ENCODE measurements at regions not wholly inside any gene's neighbourhood (a gene's known extent, or its start where the extent isn't known, plus 50 kb on each side); places are given as distances from the start of the nearest gene placed in this dataset.

DNA sequence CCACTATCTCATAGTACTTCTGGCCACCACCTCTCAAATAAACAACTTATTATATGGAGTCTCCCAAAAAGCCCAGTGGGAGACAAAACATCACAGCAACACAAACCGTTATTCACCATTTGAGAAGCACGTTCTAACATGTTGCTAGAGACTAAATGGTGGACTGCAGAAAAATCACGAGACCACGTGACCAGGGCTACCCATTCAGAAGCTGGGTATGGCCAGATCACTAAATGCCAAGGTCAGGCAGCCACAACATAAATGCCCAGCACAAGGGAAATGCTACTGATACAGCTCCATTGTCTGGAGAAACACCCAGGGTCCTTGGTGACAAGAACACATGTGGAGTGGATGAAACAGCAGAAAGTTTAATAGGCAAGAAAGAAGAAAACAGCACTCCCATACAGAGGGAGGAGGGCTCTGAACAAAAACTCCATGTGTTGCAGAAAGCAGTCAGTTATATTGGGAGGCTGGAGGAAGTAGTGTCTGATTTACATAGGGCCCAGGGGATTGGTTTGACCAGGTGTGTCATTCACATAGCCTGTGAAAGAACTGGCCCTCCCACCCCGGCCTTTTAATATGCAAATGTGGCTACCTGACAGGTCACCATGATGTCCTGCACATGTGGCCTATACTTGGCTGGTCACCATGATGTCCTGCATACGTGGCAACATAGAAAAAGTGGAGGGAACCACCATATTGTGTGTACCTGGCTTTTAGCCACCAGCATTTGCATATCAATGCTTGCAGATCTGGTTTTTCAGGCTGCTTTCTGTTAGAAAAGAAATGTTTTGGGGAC, 97.2 kb downstream of the TRIM36 start:
- DNase-seq, result no peak

DNA sequence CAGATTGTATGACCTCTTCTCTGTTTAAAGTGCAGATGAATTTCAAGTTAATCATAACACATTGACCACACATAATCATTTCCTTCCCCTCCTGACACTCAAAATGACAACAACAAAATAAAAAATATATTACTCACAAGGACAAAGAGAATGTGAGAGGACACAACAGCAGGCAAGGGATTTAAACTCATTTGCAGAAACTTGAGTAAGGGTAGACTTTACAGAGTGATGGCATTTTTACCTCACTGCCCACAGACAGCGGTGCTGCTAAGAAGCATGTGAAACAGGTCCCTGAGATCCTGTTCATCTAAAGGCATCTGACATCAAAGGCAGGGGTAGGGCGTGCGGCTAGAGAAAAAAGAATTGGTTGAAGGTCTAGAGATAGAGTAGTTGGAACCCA, 99.0 kb downstream of the TRIM36 start:
- no peak for DNase-seq

DNA sequence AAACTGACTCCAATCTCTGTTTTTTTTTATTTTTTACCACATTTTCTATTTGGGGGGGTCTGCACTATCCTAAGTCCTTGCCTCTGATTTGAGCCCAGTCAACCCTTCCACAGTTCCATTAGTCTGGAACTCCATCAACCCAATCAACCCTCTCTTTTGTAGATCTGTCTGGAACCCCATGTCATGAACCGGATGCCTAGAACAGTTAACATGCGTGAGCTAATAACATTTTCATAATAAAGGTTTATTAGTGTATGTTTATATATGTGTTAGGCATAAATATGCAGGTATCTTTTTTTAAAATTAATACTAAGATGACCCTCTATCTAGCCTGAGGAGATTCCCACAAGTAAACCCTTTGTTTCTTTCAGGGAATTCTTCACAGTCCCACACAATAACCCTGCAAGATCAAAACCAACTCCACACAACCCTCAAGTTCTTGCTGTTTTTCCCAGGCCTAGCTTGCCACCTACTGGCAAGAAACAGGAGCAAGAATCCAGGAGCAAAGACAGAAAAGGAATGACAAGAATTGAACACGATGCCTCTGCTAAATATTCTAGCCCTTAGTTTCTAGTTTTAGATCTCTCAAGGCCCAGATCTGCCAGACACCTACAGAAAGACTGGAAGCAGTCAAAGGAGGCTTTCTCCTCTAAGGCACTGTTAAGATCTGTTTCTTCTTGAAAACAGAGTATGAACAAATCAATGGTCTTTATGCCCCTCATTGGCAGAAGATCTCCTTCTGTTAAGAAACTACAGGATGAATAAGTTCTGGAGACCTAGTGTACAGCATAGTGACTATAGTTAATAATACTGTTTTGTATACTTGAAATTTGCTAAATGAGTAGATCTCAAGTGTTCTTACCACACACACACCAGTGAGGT, 100.4 kb downstream of the TRIM36 start:
- DNase-seq, result peak; percentile 29

DNA sequence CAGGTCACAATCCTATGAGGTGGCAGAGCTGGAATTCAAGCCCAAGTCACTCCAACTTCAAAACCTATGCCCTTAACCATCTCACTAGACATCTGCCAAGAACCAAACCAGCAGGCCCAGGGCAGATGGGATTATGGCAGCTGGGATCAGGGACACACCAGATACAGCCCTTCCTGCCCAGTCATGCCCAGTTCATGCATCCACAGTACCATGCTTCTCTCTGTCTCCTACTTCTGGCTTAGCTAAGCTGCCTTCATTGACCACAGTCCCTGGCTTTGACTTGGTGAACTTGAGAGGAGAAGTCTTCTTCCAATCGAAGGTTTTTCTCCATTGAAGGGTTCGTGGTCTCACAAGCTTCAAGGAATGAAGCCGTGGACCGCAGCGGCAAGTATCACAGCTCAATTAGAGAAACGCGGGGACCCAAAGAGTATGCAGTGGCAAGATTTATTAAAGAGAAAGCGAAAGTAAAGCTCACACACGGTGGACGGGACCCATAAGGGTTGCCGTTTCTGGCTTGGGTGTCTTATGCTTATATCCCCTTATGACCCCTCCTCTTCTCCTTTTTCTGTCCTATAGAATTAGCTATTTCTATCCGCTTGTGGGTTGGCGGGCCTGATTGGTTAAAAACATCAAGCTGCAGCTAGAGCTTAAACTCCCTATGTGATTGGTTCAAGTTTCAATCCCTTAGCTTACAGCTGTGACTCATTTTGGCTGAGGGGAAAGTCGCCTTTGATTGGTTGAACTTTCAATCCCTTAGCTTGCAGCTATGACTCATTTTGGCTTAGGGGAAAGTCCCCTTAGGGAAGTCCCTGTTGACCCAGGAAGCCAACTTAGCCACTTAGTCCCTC, 101.2 kb downstream of the TRIM36 start:
- DNase-seq, result peak; percentile 74

DNA sequence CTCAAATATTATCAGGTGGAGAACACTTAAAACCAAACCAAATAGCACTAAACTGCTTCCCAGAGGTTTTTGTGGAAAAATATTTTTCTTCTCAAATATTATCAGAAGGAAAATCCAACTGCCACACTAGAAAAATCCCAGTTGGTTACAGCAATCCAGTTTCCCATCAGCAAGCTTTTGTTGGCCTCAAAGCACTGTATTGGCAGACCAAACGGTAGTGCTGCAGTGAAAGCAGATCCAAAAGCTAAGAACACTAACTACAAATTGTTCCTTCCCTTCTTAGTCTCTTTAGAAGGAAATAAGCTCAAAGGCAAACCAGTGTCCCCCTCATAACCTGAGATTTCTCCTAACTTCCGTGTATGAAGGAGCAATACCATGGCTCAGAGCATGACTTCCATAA, 105.3 kb downstream of the TRIM36 start:
- DNase-seq, result no peak

DNA sequence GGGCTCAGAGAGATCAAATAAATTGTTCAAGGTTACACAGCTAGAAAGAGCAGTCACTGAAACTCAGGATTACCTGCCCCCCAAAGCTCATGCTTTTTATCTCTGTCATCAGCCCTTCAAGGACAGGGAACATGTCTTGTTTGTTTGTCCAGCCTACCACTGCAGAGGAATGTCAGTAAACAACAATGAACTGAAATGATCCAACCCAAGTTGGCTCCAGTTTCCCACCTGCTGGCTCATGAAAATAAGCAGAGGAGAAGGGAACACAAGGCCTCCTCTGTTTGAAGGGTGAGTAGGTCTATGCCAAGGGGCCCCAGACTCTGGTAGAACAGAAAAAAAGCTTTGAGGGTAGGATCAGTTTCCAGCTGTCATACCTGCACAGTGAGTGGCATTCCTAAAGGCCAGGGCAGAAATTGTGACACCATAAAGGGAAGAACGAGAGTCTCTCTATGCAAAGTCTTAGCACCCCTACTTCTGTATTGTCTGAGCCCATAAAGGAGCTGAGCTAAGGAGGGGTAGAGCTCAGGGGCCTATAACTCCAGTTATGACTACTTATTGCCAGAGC, 115.2 kb downstream of the TRIM36 start:
- no peak for DNase-seq

DNA sequence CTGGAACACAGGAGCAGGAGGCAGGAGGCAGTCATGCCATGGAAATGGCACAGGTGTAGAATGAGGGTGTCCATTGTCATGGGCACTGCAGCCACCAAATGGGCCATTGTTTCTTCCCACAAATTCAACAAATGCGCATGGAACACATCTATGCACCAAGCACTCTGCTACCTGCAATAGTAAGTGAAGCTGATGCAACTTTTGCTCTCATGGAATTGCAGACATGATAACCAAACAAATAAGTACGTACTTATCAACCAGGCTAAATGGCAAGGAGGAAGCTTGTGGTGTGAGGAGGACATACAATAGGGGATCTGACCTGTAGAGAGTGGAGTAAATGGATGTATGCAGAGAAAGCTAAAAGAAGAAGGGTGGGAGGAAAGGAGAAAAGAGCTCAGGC, 116.8 kb downstream of the TRIM36 start:
- DNase-seq, result no peak

DNA sequence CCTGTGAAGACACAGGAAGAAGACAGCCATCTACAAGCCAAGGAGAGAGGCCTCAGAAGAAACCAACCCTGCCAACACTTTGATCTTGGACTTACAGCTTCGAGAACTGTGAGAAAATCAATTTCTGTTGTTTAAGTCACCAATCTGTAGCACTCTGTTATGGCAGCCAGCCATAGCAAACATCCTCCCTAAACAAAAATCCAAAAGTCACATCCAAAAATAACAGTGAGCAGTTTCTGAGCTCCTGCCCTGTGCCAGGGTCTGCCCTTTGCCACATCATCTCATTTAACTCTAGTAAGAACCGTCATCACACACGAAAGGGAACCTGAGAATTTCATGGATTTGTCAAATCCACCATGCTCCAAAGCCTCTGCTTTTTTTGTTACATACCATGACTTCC, 118.8 kb downstream of the TRIM36 start:
- no peak for DNase-seq

DNA sequence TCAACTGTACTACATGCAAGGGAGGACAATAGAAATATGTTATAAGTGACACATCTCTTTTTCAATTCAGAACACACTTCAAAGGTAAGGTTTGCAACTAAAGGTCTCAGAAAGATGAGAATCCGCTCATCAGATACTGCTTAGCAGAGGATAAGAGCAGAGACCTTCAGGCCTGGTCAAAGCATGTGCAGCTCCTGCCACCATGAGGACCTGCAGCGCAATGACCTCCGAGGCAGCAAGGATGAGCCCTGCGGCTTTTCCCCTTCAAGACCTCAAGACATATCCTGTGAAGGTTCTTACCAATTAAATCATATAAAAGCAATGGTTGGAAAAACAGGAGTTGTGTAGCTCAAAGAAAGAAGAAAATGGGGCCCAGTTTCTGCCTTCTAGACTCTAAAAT, 135.8 kb downstream of the TRIM36 start:
- DNase-seq, result no peak

DNA sequence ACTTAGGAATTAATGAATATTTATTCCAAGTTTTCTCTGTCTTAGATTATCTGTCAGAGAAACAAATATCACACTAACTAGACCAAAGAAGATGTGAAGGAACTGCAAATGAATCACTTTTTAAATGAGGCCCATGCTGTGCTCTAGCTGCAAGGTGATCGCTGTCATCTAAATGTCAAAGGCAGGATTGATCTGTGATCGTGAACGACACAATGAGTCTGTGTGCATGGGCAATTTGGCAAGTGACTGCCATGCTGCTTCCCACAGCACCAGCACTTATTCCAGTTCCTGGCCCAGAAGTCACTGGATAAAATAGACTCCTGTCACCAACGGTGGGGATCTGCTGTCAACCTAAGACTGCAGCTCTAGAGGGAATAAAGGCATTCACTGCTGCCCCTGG, 141.2 kb downstream of the TRIM36 start:
- no peak for DNase-seq

DNA sequence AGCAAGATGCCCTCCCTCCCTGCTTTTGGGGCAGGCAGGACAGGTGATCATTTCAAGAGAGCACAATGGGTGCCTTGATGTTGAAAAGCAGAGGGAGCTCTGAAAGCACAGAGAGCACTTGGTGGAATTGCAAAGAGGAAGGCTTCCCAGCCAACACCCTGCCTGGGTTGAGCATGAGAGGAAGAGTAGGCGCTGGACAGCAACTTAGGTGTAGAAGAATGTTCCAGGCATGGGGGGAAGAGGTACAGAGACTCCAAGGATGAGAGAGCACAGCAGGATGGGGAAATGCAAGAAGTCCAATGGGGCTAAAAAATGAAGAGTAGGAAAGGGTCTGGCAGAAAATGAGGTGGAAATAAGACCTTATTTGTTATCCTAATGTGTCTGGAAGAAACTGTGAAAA, 144.8 kb downstream of the TRIM36 start:
- no peak for DNase-seq

DNA sequence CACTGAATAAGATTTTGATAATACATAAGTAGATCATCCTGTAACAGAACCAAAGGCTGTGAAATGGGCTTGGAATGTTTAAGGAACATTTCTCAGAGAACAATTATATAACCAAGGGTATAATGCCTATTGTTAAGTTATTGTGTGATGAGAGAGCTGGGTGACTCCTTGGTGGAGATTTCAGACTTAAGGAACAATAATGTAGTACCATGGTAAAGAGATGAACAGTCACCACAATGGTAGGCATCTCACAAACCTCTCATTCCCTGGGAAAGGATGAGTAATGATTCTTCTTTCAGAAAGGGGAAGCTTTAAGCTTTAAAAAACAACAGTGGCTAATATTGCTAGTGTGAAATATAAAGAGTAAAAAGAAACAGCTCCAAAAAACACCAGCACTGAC, 147.4 kb downstream of the TRIM36 start:
- DNase-seq, result no peak

DNA sequence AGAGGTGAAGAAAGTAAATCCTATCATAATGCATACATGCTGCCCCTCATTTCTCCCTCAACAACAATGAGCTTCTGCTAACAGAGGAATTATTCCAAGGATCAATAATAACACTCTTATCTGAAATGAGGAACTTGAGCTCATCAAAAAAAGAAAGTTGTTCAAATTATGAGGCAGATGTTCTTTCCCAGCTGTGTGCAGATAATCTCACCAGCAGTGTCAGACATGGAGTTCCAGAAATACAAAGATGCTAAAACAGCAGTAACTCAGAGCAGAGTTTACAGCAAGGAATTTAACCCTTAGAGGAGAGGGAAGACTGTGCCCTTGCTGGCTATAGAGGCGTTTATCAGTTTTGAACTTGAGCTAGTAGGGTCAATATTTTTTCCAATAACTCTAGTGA, 153.1 kb downstream of the TRIM36 start:
- DNase-seq, result no peak

DNA sequence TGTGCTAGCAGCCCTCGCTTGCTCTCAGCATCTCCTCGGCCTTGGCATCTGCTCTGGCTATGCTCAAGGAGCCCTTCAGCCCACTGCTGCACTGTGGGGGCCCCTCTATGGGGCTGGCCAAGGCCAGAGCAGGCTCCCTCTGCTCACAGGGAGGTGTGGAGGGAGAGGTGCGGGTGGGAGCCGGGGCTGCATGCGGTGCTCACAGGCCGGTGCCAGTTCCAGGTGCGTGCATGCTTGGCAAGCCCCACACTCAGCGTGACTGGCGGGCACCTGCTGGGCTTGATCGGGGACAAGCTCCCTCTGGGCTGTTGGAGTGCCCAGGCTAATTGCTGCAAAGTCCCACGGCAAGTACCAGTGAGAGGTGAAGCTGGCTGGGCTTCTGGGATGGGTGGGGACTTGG, 170.5 kb downstream of the TRIM36 start:
- DNase-seq, result no peak

DNA sequence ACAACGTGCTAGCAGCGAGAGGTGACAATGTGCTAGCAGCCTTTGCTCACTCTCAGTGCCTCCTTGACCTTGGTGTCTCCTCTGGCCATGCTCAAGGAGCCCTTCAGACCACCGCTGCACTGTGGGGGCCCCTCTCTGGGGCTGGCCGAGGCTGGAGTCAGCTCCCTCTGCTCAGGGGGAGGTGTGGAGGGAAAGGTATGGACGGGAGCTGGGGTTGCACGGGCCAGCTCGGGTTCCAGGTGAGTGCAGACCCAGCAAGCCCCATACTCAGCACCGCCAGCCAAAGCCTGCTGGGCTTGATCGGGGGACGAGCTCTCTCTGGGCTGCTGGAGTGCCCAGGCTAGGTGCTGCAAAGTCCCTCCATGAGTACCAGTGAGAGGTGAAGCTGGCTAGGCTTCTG, 180.2 kb downstream of the TRIM36 start:
- DNase-seq, result no peak

DNA sequence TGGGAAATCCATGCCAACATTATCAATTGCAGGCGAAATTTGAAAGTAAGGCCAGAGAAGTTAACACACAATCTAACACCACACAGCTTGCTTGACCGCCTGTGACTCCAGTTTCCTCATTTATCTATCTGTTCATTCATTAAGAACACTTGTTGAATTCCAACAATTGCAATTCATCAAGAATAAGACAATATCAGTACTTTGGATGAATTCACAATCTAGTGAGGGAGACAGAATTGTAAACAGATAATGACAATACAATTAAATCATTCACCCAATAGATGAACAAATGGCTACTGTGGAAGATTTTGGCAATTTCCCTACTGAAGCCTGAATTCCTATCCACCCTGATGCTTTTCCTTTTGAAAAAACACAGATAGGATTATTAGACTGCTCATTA, 181.6 kb downstream of the TRIM36 start:
- no peak for DNase-seq

DNA sequence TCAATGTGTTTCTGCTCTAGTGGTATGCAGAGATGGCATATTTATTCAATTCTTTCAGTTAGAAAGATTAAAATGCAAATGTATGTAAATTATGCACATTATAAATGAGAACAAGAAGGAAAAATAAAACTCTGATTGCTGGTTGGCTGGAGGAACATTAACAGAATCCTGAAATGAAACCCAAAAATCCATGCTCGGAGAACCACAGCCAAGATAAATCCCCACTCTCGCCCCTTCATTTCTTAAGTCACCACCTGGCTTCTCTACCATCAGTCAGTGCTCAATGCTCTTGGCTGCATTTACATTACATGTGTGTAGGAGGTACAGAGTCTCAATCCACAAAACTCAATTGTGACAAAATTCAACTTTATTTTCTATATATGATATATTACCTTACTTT, 184.9 kb downstream of the TRIM36 start:
- no peak for DNase-seq

DNA sequence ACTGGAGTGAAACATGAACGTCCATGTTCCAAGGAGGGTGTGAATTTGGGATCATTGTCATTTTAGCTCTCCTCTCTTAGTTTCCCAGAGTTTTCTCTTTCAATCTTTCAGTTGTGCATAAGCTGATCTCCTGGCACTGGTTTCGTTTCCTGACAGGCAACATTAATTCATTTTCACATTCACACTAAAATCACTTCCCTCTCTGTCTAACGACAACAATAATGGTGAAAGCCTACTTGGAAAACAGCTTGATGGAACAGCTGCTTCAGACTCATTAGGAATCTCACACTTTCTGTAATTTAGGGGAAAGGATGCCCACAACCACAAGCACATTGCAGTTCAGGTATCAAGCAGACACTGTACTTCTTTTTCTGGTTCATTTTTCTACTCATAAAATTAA, 188.6 kb downstream of the TRIM36 start:
- DNase-seq, result no peak

DNA sequence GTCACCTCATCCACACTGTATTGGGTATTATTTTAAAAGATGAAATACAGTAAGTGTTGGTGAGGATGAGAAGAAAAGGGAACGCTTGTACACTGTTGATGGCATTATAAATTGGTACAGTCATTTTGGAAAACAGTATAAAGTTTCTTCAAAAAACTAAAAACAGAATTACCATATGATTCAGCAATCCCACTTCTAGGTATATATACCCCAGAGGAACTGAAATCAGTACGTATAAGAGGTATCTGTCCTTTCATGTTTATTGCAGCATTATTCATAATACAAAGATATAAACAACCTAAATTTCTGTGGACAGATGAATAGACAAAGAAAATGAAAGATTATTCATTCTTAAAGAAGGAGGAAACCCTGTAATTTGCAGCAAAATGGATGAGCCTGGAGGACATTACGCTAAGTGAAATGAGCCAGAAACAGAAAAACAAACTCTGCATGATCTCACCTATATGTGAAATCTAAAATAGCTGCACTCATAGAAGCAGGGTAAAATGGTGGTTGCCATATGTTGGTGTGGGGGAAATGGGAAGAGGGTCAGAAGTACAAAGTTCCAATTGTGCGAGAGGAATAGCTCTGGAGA, 191.6 kb downstream of the TRIM36 start:
- no peak for DNase-seq

DNA sequence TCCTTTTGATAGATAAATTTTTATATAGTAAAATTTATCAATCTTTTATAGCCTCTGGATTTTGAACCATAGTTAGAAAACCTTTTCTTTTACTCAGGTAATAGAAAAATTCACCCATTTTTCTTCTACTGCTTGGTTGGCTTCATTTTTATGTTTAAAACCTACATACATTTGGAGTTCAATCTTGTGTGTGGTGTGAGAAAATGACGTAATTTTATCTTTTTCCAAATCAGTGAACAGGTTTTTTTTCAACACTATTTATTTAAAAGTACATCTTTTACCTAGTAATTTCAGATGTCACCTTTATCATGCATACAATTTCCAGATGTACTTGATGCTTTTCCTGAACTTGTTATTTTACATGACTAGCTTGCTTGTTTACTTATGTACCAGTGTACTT, 200.2 kb downstream of the TRIM36 start:
- DNase-seq, result no peak

DNA sequence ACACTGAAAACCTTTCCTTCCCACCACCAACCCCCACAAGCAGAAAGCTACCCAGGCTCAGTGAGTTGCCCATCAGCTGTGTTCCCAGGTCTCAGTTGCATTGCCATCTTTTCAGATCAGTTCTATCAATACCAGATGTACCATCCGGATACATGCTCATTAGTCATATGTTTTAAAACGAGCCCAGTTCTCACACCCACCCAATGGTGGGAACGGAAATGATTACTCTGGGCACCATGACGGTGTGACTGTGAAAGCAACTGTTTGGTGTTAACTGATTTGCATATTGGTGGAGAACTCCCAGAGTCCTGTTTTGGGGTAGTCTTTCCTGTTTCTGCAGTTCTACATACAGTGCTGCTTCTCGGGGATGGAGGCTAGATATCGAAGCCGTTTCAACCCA, 212.3 kb downstream of the TRIM36 start:
- DNase-seq, result no peak

DNA sequence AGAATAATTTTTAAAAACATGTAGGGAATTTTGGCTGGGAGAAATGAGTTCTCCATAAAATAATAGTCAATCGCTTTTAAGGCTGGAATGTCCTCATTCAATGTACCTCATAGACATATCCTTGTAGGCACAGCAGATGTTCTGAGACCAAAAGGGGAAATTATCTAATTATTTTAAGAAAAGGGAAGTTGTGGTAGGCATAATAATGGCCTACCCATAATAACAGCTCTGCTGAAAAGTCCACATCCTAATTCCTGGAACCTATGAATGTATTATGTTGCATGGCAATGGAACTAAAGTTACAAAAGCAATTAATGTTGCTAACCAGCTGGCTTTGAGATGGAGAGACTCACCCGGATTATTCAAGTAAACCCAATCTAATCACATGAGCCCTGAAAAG, 216.1 kb downstream of the TRIM36 start:
- peak; percentile 58 for DNase-seq

DNA sequence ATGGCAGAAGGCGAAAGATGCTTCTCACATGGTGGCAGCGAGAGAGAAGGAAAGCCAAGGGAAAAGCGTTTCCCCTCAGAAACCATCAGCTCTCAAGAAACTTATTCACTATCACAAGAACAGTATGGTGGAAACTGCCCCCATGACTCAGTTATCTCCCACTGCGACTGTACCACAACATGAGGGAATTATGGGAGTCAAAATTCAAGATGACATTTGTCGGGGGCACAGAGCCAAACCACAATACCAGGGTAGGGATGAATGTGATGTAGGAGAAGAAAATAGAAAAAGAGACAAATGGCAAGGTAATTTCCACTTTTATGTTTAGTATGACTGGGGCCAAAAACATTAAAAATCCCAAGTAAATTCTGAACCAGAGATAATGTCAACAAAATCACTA, 216.8 kb downstream of the TRIM36 start:
- no peak for DNase-seq
